Neural progenitor cell (in vitro differentiated cells): ENCODE measurements at regions not wholly inside any gene's neighbourhood (a gene's known extent, or its start where the extent isn't known, plus 50 kb on each side); places are given as distances from the start of the nearest gene placed in this dataset.

Experiments used
- DNase-seq: peaks from one replicate; pipeline ENCODE4 v3.0.0-alpha.2; 2016; ENCODE audit warnings: low spot score
- H2AFZ ChIP-seq: fragments of 200-600 bp; sonication (generic); replicated peaks from 2 replicates; pipeline ENCODE4 v1.6.1; 2016; ENCODE audit warnings: antibody characterized with exemption
- H3F3A ChIP-seq: fragments of 200-600 bp; sonication (generic); 2 replicates; pipeline ENCODE4 v1.6.1; 2016; ENCODE audit warnings: antibody characterized with exemption, low read depth
- H3K27ac ChIP-seq: fragments of 200-600 bp; sonication (generic); 2 replicates; pipeline ENCODE4 v1.5.1; 2016; ENCODE audit warnings: mild to moderate bottlenecking
- H3K27me3 ChIP-seq: fragments of 200-600 bp; sonication (generic); 2 replicates; pipeline ENCODE4 v1.6.1; 2016; ENCODE audit warnings: mild to moderate bottlenecking, moderate library complexity
- H3K36me3 ChIP-seq: fragments of 200-600 bp; sonication (generic); 2 replicates; pipeline ENCODE4 v1.5.1; 2016
- H3K4me1 ChIP-seq: fragments of 200-600 bp; sonication (generic); 2 replicates; pipeline ENCODE4 v1.6.1; 2016; ENCODE audit warnings: mixed run types
- H3K4me2 ChIP-seq: fragments of 200-600 bp; sonication (generic); 2 replicates; pipeline ENCODE4 v1.6.1; 2016
- H3K4me3 ChIP-seq: fragments of 200-600 bp; sonication (generic); 2 replicates; pipeline ENCODE4 v1.5.1; 2016
- H3K79me2 ChIP-seq: fragments of 200-600 bp; sonication (generic); 2 replicates; pipeline ENCODE4 v1.6.1; 2016; ENCODE audit warnings: low read depth
- H3K9ac ChIP-seq: fragments of 200-600 bp; sonication (generic); 2 replicates; pipeline ENCODE4 v1.6.1; 2016
- H3K9me3 ChIP-seq: fragments of 200-600 bp; sonication (generic); 2 replicates; pipeline ENCODE4 v1.5.1; 2016; ENCODE audit warnings: low read depth
- H4K20me1 ChIP-seq: fragments of 200-600 bp; sonication (generic); 2 replicates; pipeline ENCODE4 v1.6.1; 2016; ENCODE audit warnings: low read depth
- H3K27ac Mint-ChIP-seq: 3 replicates; pipeline ENCODE4 v1.8.0; 2021; ENCODE audit warnings: mixed read lengths
- H3K27me3 Mint-ChIP-seq: 2 replicates; pipeline ENCODE4 v1.8.0; 2022; ENCODE audit warnings: low read depth, mild to moderate bottlenecking, inconsistent platforms, moderate library complexity, mixed read lengths; ENCODE audit not compliant: insufficient read depth
- H3K36me3 Mint-ChIP-seq: 3 replicates; pipeline ENCODE4 v1.8.0; 2021; ENCODE audit warnings: mixed read lengths
- H3K4me1 Mint-ChIP-seq: 3 replicates; pipeline ENCODE4 v1.8.0; 2021; ENCODE audit warnings: mixed read lengths
- H3K4me3 Mint-ChIP-seq: 3 replicates; pipeline ENCODE4 v1.8.0; 2021; ENCODE audit warnings: mild to moderate bottlenecking, moderate library complexity, mixed read lengths
- H3K9me3 Mint-ChIP-seq: 3 replicates; pipeline ENCODE4 v1.8.0; 2020; ENCODE audit warnings: mixed read lengths
- CTCF ChIP-seq: fragments of 200-600 bp; sonication (generic); IDR thresholded peaks from 2 replicates; pipeline ENCODE4 v1.5.1; 2017; ENCODE audit warnings: antibody characterized with exemption, mild to moderate bottlenecking
- EZH2 ChIP-seq: fragments of 200-600 bp; sonication (generic); IDR thresholded peaks from 2 replicates; pipeline ENCODE4 v1.6.1; 2017; ENCODE audit warnings: antibody characterized with exemption, mild to moderate bottlenecking, moderate library complexity
- EZH2phosphoT487 ChIP-seq: fragments of 200-600 bp; sonication (generic); IDR thresholded peaks from 2 replicates; pipeline ENCODE4 v1.6.1; 2017; ENCODE audit warnings: antibody characterized with exemption

DNA sequence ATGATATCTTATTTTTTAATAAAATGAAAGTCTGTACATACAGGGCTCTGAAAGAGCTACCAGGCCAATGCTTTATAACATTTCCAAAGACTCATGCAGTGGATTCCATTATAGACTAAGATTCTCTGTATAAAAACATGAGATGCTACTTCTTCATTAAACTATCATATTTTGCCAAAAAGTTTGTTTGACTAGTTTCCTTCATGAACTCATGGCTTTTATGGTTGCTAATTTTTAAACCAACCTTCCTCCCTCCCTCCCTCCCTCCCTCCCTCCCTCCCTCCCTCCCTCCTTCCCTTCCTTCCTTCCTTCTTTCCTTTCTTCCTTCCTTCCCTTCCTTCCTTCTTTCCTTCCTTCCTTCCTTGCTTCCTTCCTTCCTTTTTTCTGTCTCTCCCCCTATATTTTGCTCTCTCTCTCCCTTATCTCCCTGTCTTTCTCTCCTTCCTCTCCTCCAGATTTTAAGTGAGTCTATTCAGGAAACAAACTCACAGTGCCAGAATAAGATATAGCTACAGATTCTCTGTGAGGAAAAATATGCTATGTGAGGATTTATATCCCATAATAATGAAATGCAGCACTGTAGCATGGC is 961.5 kb upstream of the ZEB2 start:
- Mint-ChIP-seq H3K27ac (no peak overlapping the region), H3K36me3 (no peaks in the 10 kb centered on the region), H3K27me3 (peaks cover 5% of the 10 kb centered on the region), H3K9me3 (no peaks in the 10 kb centered on the region), H3K4me3 (no peak overlapping the region), H3K4me1 (no peaks in the 10 kb centered on the region)
- H3K4me1 ChIP-seq = no peaks in the 10 kb centered on the region
- no peaks in the 10 kb centered on the region for H3K79me2 ChIP-seq
- no peaks in the 10 kb centered on the region for H3F3A ChIP-seq
- no peaks in the 10 kb centered on the region for H3K36me3 ChIP-seq
- no peak overlapping the region for H3K4me2 ChIP-seq
- H3K27ac ChIP-seq = no peak overlapping the region
- no peak overlapping the region for H2AFZ ChIP-seq
- no peaks in the 10 kb centered on the region for H3K9me3 ChIP-seq
- no peak for TF ChIP-seq CTCF
- TF ChIP-seq EZH2 = no peak
- TF ChIP-seq EZH2phosphoT487 = no peak
- H3K9ac ChIP-seq = no peak overlapping the region
- no peaks in the 10 kb centered on the region for H4K20me1 ChIP-seq
- H3K4me3 ChIP-seq = no peak overlapping the region
- no peaks in the 10 kb centered on the region for H3K27me3 ChIP-seq
- DNase-seq = no peak

DNA sequence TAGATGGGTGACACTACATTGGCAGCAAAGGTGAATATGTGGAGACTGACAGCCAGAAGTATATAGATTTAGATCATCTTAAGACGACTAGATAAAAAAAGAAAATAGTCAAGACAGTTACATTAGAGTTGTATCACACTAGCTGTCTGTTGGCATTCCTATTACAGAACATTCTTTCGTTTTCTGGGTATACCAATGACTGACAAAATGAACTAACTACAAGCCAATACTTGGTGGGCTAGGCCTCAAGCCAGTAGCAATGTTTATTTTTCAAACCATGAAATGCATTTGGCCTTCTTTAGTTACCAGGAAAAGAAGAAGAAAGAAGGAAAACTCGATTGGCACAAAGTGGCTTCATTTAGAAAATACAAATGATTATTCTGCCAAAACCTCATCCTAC is 944.9 kb upstream of the ZEB2 start:
- Histone ChIP-seq H3K36me3 (no peaks in the 10 kb centered on the region), H2AFZ (no peak overlapping the region), H4K20me1 (no peaks in the 10 kb centered on the region), H3K27me3 (no peaks in the 10 kb centered on the region), H3K9ac (no peak overlapping the region), H3K4me3 (no peak overlapping the region), H3K4me1 (no peaks in the 10 kb centered on the region), H3F3A (no peaks in the 10 kb centered on the region), H3K79me2 (no peaks in the 10 kb centered on the region), H3K4me2 (no peak overlapping the region), H3K9me3 (no peaks in the 10 kb centered on the region), H3K27ac (no peak overlapping the region)
- no peak for DNase-seq
- no peak for TF ChIP-seq EZH2phosphoT487
- TF ChIP-seq EZH2 = no peak
- TF ChIP-seq CTCF = no peak
- Mint-ChIP-seq H3K9me3 (no peaks in the 10 kb centered on the region), H3K36me3 (no peaks in the 10 kb centered on the region), H3K4me1 (peaks cover 8% of the 10 kb centered on the region), H3K27me3 (peaks cover 6% of the 10 kb centered on the region), H3K27ac (no peak overlapping the region), H3K4me3 (no peak overlapping the region)

GRCh38 chr2:145460112-145460511 is 940.2 kb upstream of the ZEB2 start:
- Histone ChIP-seq H3K27me3 (no peaks in the 10 kb centered on the region), H3K27ac (no peak overlapping the region), H3K9me3 (no peaks in the 10 kb centered on the region), H3F3A (no peaks in the 10 kb centered on the region), H3K4me3 (no peak overlapping the region), H3K4me1 (no peaks in the 10 kb centered on the region), H2AFZ (no peak overlapping the region), H4K20me1 (no peaks in the 10 kb centered on the region), H3K9ac (no peak overlapping the region), H3K79me2 (no peaks in the 10 kb centered on the region), H3K4me2 (no peak overlapping the region), H3K36me3 (no peaks in the 10 kb centered on the region)
- Mint-ChIP-seq H3K36me3 (no peaks in the 10 kb centered on the region), H3K27me3 (peaks cover 2% of the 10 kb centered on the region), H3K9me3 (peaks cover 2% of the 10 kb centered on the region), H3K27ac (no peak overlapping the region), H3K4me3 (no peak overlapping the region), H3K4me1 (peaks cover 9% of the 10 kb centered on the region)
- TF ChIP-seq CTCF (no peak), EZH2phosphoT487 (no peak), EZH2 (no peak)
- DNase-seq = no peak
